GM12865 (cell line): ENCODE measurements at regions not wholly inside any gene's neighbourhood (a gene's known extent, or its start where the extent isn't known, plus 50 kb on each side); places are given as distances from the start of the nearest gene placed in this dataset.

Experiments
- DNase-seq: peaks from one replicate; pipeline ENCODE4 v3.0.0; 2010; ENCODE audit warnings: low read depth
- H3K4me3 ChIP-seq: 2 replicates; pipeline ENCODE4 v1.5.1; 2011; ENCODE audit warnings: mild to moderate bottlenecking, low read depth, low read length, control low read depth
- CTCF ChIP-seq: IDR thresholded peaks from 2 replicates; pipeline ENCODE4 v1.5.1; 2011; ENCODE audit warnings: low read length, control low read depth, low read depth, inconsistent platforms; ENCODE audit not compliant: insufficient read depth; ENCODE audit errors: missing control alignments

- TF ChIP-seq CTCF: no peak
- no peak overlapping the region for H3K4me3 ChIP-seq
- no peak for DNase-seq
These were observed 567.4 kb downstream of the IQCM start for GRCh38 chr4:149248191-149248764.

GRCh38 chr4:149247164-149247563, 568.5 kb downstream of the IQCM start:
- H3K4me3 ChIP-seq: no peak overlapping the region
- no peak for DNase-seq
- TF ChIP-seq CTCF: no peak

GRCh38 chr4:149245333-149245732, 570.3 kb downstream of the IQCM start:
- no peak for TF ChIP-seq CTCF
- no peak overlapping the region for H3K4me3 ChIP-seq
- no peak for DNase-seq

- DNase-seq: no peak
- TF ChIP-seq CTCF: no peak
- H3K4me3 ChIP-seq: no peak overlapping the region
These were observed 577.5 kb downstream of the IQCM start for GRCh38 chr4:149238097-149238496.

- no peak for DNase-seq
- no peak for TF ChIP-seq CTCF
- H3K4me3 ChIP-seq: no peak overlapping the region
These were observed 580.8 kb downstream of the IQCM start for GRCh38 chr4:149234798-149235197.

GRCh38 chr4:149223659-149224058, 592.0 kb downstream of the IQCM start:
- no peak for TF ChIP-seq CTCF
- no peak for DNase-seq
- H3K4me3 ChIP-seq: no peak overlapping the region

DNA sequence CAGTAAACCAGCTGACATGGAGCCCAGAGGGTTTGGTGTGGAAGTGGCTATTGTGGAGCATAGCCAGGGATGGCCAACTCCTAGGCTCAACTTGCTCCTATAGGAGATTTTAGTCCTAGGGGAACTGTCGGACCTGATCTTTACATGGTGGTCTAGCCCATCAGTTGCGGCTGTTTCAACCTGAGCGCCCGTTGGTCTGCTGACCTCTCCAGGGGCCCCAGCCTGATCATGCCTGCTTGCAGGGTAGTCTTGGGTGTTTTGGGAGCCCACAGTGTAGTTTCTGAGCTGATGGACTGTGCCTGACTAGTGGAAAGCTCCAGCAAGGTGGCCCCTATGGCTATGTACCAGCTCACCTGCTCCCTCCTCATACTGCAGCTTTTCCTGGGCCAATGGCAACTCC, 597.0 kb downstream of the IQCM start:
- no peak for DNase-seq
- H3K4me3 ChIP-seq: no peak overlapping the region
- TF ChIP-seq CTCF: no peak
